ENCODE measurements at regions not wholly inside any gene's neighbourhood (a gene's known extent, or its start where the extent isn't known, plus 50 kb on each side); places are given as distances from the start of the nearest gene placed in this dataset.

- TF ChIP-seq RAD21 (conservative IDR thresholded peaks at IDR 0.05) (no peak), REST (IDR thresholded peaks at IDR 0.05; ENCODE audit: borderline replicate concordance) (no peak), TAF1 (IDR thresholded peaks at IDR 0.05; ENCODE audit: low read depth) (no peak)
- Histone ChIP-seq H3K9me2 (ENCODE audit: insufficient read depth, low read length) (no peaks in the 10 kb centered on the region), H3K27me3 (ENCODE audit: insufficient read depth, low read depth, low read length) (no peaks in the 10 kb centered on the region)
Observed at GRCh38 chr6:40258531-40258930, 324.3 kb upstream of the MOCS1 start.

GRCh38 chr6:40256831-40257230, 322.6 kb upstream of the MOCS1 start:
- H3K9me3 ChIP-seq (ENCODE audit: low read length) = no peaks in the 10 kb centered on the region
- H3K4me2 ChIP-seq (ENCODE audit: low read length) = peak overlapping the region; percentile 20
- no peaks in the 10 kb centered on the region for H3K36me3 ChIP-seq (ENCODE audit: insufficient read depth, low read length)
- no peak overlapping the region for H2AFZ ChIP-seq (ENCODE audit: low read depth, low read length)
- H4K20me1 ChIP-seq (ENCODE audit: insufficient read depth) = no peaks in the 10 kb centered on the region
- no peaks in the 10 kb centered on the region for H3K79me2 ChIP-seq (replicated peaks; ENCODE audit: insufficient read depth, low read length)
- peak; percentile 57 for TF ChIP-seq POLR2AphosphoS5 (IDR thresholded peaks at IDR 0.05)
- TF ChIP-seq EP300 (conservative IDR thresholded peaks at IDR 0.05; ENCODE audit: poor library complexity, severe bottlenecking) = peak; percentile 95
- peak; percentile 18 for TF ChIP-seq SMC3 (conservative IDR thresholded peaks at IDR 0.05; ENCODE audit: poor library complexity)
- no peak for TF ChIP-seq EZH2 (IDR thresholded peaks at IDR 0.05; ENCODE audit: borderline replicate concordance, insufficient read depth, low read length, poor library complexity, severe bottlenecking)
- TF ChIP-seq TAF1 (IDR thresholded peaks at IDR 0.05; ENCODE audit: low read depth) = no peak
- TF ChIP-seq REST (IDR thresholded peaks at IDR 0.05; ENCODE audit: borderline replicate concordance) = peak; percentile 50
- no peak for TF ChIP-seq MXI1 (conservative IDR thresholded peaks at IDR 0.05; ENCODE audit: poor library complexity, severe bottlenecking)
- no peak for TF ChIP-seq CTCF (IDR thresholded peaks at IDR 0.05; ENCODE audit: poor library complexity, severe bottlenecking)
- TF ChIP-seq RAD21 (conservative IDR thresholded peaks at IDR 0.05) = peak; percentile 29
- no peaks in the 10 kb centered on the region for H3F3A ChIP-seq (ENCODE audit: insufficient read depth, low read length, poor library complexity, severe bottlenecking)
- H3K9me2 ChIP-seq (ENCODE audit: insufficient read depth, low read length) = no peaks in the 10 kb centered on the region
- no peaks in the 10 kb centered on the region for H3K27me3 ChIP-seq (ENCODE audit: insufficient read depth, low read depth, low read length)
- H3K9ac ChIP-seq (ENCODE audit: low read length) = peak overlapping the region; percentile 21
- peak overlapping the region; percentile 24 for H3K4me3 ChIP-seq (ENCODE audit: low read length)
- peak overlapping the region; percentile 77 for H3K27ac ChIP-seq (ENCODE audit: low read length)

More at GRCh38 chr6:40258531-40258930, 324.3 kb upstream of the MOCS1 start:
- peak overlapping the region; percentile 77 for H3K27ac ChIP-seq (ENCODE audit: low read length)
- no peaks in the 10 kb centered on the region for H3K36me3 ChIP-seq (ENCODE audit: insufficient read depth, low read length)
- no peaks in the 10 kb centered on the region for H3F3A ChIP-seq (ENCODE audit: insufficient read depth, low read length, poor library complexity, severe bottlenecking)
- H3K4me2 ChIP-seq (ENCODE audit: low read length) = no peak overlapping the region
- H3K9me3 ChIP-seq (ENCODE audit: low read length) = no peaks in the 10 kb centered on the region
- no peak overlapping the region for H3K4me3 ChIP-seq (ENCODE audit: low read length)
- no peaks in the 10 kb centered on the region for H4K20me1 ChIP-seq (ENCODE audit: insufficient read depth)
- H3K9ac ChIP-seq (ENCODE audit: low read length) = peak overlapping the region; percentile 21
- H3K79me2 ChIP-seq (replicated peaks; ENCODE audit: insufficient read depth, low read length) = no peaks in the 10 kb centered on the region
- H2AFZ ChIP-seq (ENCODE audit: low read depth, low read length) = no peak overlapping the region

Data from neural cell (in vitro differentiated cells).